ENCODE measurements at regions not wholly inside any gene's neighbourhood (a gene's known extent, or its start where the extent isn't known, plus 50 kb on each side); places are given as distances from the start of the nearest gene placed in this dataset.

GRCh38 chr2:138155304-138155703, 191.0 kb downstream of the HNMT start:
- Histone ChIP-seq H3K4me3 (no peak overlapping the region), H3K36me3 (no peaks in the 10 kb centered on the region), H3K9me3 (no peaks in the 10 kb centered on the region), H3K27ac (no peak overlapping the region), H3K27me3 (no peaks in the 10 kb centered on the region), H3K4me1 (no peaks in the 10 kb centered on the region)
- TF ChIP-seq POLR2A (IDR thresholded peaks at IDR 0.05) (no peak), CTCF (IDR thresholded peaks at IDR 0.05) (no peak)
- no peak for DNase-seq
- intact Hi-C loops (cut with DNase I; ENCODE audit: low total_unique reads), result no loop called here

- TF ChIP-seq POLR2A (IDR thresholded peaks at IDR 0.05) (no peak), CTCF (IDR thresholded peaks at IDR 0.05) (no peak)
Measured at GRCh38 chr2:138157372-138157771, 193.1 kb downstream of the HNMT start.

GRCh38 chr2:138170485-138170884, 206.2 kb downstream of the HNMT start:
- Histone ChIP-seq H3K9me3 (peaks cover 0 to 4% of the 10 kb centered on the region in 2 donors), H3K27me3 (no peaks in the 10 kb centered on the region), H3K4me3 (no peak overlapping the region), H3K27ac (no peak overlapping the region), H3K4me1 (no peaks in the 10 kb centered on the region), H3K36me3 (no peaks in the 10 kb centered on the region)
- TF ChIP-seq CTCF (IDR thresholded peaks at IDR 0.05) (no peak), POLR2A (IDR thresholded peaks at IDR 0.05) (no peak)
- no peak for DNase-seq
- intact Hi-C loops (cut with DNase I; ENCODE audit: low total_unique reads), result no loop called here

More at GRCh38 chr2:138157372-138157771, 193.1 kb downstream of the HNMT start:
- H3K27ac ChIP-seq, result no peak overlapping the region
- H3K27me3 ChIP-seq, result no peaks in the 10 kb centered on the region
- H3K9me3 ChIP-seq, result no peaks in the 10 kb centered on the region
- intact Hi-C loops (cut with DNase I; ENCODE audit: low total_unique reads), result no loop called here
- H3K36me3 ChIP-seq, result no peaks in the 10 kb centered on the region
- H3K4me1 ChIP-seq, result no peaks in the 10 kb centered on the region
- DNase-seq, result no peak
- no peak overlapping the region for H3K4me3 ChIP-seq

- no peak overlapping the region for H3K4me3 ChIP-seq
- no peak for DNase-seq
- no peaks in the 10 kb centered on the region for H3K27me3 ChIP-seq
- H3K27ac ChIP-seq, result no peak overlapping the region
- no peak for TF ChIP-seq POLR2A (IDR thresholded peaks at IDR 0.05)
- no peak for TF ChIP-seq CTCF (IDR thresholded peaks at IDR 0.05)
- intact Hi-C loops (cut with DNase I; ENCODE audit: low total_unique reads), result no loop called here
- H3K36me3 ChIP-seq, result no peaks in the 10 kb centered on the region
- no peaks in the 10 kb centered on the region for H3K4me1 ChIP-seq
- peaks cover 0 to 4% of the 10 kb centered on the region in 2 donors for H3K9me3 ChIP-seq
Measured at GRCh38 chr2:138171244-138171643, 207.0 kb downstream of the HNMT start.

GRCh38 chr2:138175066-138175465, 210.8 kb downstream of the HNMT start:
- intact Hi-C loops (cut with DNase I; ENCODE audit: low total_unique reads), result no loop called here
- Histone ChIP-seq H3K9me3 (no peaks in the 10 kb centered on the region), H3K36me3 (no peaks in the 10 kb centered on the region), H3K27ac (no peak overlapping the region), H3K4me3 (no peak overlapping the region), H3K4me1 (no peaks in the 10 kb centered on the region), H3K27me3 (no peaks in the 10 kb centered on the region)
- DNase-seq, result no peak
- no peak for TF ChIP-seq CTCF (IDR thresholded peaks at IDR 0.05)
- TF ChIP-seq POLR2A (IDR thresholded peaks at IDR 0.05), result no peak

Data from uterus (tissue), 3 donors.